ENCODE measurements at regions not wholly inside any gene's neighbourhood (a gene's known extent, or its start where the extent isn't known, plus 50 kb on each side); places are given as distances from the start of the nearest gene placed in this dataset.

DNA sequence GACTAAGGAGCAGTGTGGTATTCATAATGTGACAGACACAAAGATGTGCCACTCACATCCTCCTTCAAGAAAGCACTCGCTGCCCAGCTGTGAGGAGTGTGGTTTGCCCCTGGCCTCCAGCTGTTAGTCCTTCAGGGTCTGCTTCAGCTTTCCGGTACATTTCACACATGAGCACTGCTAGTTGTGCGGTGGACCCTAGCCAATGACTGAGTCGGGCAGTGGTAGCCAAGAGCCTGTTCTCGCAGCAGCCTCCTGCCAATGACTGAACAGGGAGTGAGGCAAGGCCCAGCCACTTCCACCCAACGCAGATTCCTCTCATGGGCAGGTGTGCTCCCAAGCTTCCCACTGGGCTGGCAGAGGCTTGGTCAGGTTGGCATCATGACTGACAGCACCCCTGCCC is 254.3 kb downstream of the RBM43 start:
- no peaks in the 10 kb centered on the region for H3K4me1 ChIP-seq (ENCODE audit: control insufficient read depth, insufficient read depth, low read length)
- H3K36me3 ChIP-seq (ENCODE audit: control insufficient read depth in 2 of 2, insufficient read depth in 2 of 2, low read length in 2 of 2), result no peaks in the 10 kb centered on the region
- no peak overlapping the region for H3K4me3 ChIP-seq (ENCODE audit: low read length in 2 of 2)
- no peak overlapping the region for H3K9ac ChIP-seq (ENCODE audit: low read length in 2 of 2)
- H3K9me3 ChIP-seq (ENCODE audit: control insufficient read depth in 2 of 2, low read length in 2 of 2), result no peaks in the 10 kb centered on the region
- H3K27ac ChIP-seq (ENCODE audit: low read length), result no peak overlapping the region
- H3K27me3 ChIP-seq (ENCODE audit: control insufficient read depth in 1 of 2, insufficient read depth in 2 of 2, low read length in 2 of 2), result no peaks in the 10 kb centered on the region

- Histone ChIP-seq H3K27ac (ENCODE audit: low read length) (no peak overlapping the region), H3K27me3 (ENCODE audit: control insufficient read depth in 1 of 2, insufficient read depth in 2 of 2, low read length in 2 of 2) (no peaks in the 10 kb centered on the region), H3K9ac (ENCODE audit: low read length in 2 of 2) (no peak overlapping the region), H3K36me3 (ENCODE audit: control insufficient read depth in 2 of 2, insufficient read depth in 2 of 2, low read length in 2 of 2) (no peaks in the 10 kb centered on the region), H3K4me3 (ENCODE audit: low read length in 2 of 2) (no peak overlapping the region), H3K4me1 (ENCODE audit: control insufficient read depth, insufficient read depth, low read length) (no peaks in the 10 kb centered on the region), H3K9me3 (ENCODE audit: control insufficient read depth in 2 of 2, low read length in 2 of 2) (no peaks in the 10 kb centered on the region)
Measured at GRCh38 chr2:151002959-151003600, 258.6 kb downstream of the RBM43 start.

DNA sequence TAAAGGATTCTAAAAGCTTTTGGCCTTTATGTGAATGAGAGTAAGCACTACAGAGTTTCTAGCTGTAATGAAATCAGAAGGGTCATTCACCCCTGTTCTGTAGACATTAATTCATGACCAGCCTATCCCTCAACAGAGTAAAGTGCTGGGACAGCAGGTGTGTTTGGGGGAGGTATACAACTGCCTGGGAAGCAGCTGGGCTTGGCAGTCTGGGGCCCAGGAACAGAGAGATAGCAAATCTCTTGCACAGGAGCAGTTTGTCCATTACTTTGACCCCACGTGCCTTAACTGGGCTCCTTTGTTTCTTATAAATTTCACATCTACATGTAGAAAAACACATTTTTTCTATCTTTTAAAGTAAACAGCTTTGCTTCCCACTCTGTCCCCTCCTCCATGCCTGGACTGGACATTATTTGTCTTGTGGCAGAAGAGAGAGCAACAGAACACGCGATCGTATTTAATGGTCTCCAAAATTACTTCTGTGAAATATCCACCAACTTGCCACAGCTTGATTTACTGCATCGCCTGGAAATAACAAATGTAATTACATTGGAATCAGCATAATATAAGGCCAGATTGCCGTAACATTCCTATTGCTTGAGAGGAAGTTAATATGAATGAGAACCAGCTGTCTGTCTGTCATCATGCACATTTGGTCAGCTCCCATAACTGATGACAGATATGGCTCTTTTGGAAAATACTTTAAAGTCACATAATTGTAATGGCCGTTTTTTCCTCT is 263.8 kb downstream of the RBM43 start:
- Histone ChIP-seq H3K4me3 (ENCODE audit: low read length in 2 of 2) (no peak overlapping the region), H3K27ac (ENCODE audit: low read length) (no peak overlapping the region), H3K36me3 (ENCODE audit: control insufficient read depth in 2 of 2, insufficient read depth in 2 of 2, low read length in 2 of 2) (no peaks in the 10 kb centered on the region), H3K9ac (ENCODE audit: low read length in 2 of 2) (no peak overlapping the region), H3K9me3 (ENCODE audit: control insufficient read depth in 2 of 2, low read length in 2 of 2) (no peaks in the 10 kb centered on the region), H3K4me1 (ENCODE audit: control insufficient read depth, insufficient read depth, low read length) (no peaks in the 10 kb centered on the region), H3K27me3 (ENCODE audit: control insufficient read depth in 1 of 2, insufficient read depth in 2 of 2, low read length in 2 of 2) (no peaks in the 10 kb centered on the region)

- Histone ChIP-seq H3K4me1 (ENCODE audit: control insufficient read depth, insufficient read depth, low read length) (no peaks in the 10 kb centered on the region), H3K27me3 (ENCODE audit: control insufficient read depth in 1 of 2, insufficient read depth in 2 of 2, low read length in 2 of 2) (no peaks in the 10 kb centered on the region), H3K4me3 (ENCODE audit: low read length in 2 of 2) (no peak overlapping the region), H3K9me3 (ENCODE audit: control insufficient read depth in 2 of 2, low read length in 2 of 2) (no peaks in the 10 kb centered on the region), H3K9ac (ENCODE audit: low read length in 2 of 2) (no peak overlapping the region), H3K36me3 (ENCODE audit: control insufficient read depth in 2 of 2, insufficient read depth in 2 of 2, low read length in 2 of 2) (no peaks in the 10 kb centered on the region), H3K27ac (ENCODE audit: low read length) (no peak overlapping the region)
Measured at GRCh38 chr2:150997066-150997465, 264.6 kb downstream of the RBM43 start.

DNA sequence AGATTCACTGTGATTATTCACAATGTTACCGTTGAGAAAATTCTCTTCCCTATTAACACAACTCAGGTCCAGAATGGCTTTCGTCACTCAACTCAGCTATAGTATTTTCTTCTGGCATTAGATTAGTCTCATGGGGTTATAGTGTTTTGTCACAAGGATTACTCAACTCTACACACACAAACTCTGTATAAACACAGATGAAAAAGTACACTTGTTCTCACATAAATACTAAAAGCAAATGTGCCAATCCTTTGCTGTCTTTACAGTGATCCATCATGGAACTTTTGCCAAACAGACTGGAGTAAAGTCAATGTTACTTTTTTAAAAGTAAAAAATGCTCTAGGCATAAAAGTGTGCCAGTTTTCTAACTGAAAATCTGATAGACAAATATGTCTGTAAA is 267.6 kb downstream of the RBM43 start:
- Histone ChIP-seq H3K4me3 (ENCODE audit: low read length in 2 of 2) (no peak overlapping the region), H3K27ac (ENCODE audit: low read length) (no peak overlapping the region), H3K9me3 (ENCODE audit: control insufficient read depth in 2 of 2, low read length in 2 of 2) (peaks cover 0 to 2% of the 10 kb centered on the region in 2 donors), H3K27me3 (ENCODE audit: control insufficient read depth in 1 of 2, insufficient read depth in 2 of 2, low read length in 2 of 2) (no peaks in the 10 kb centered on the region), H3K36me3 (ENCODE audit: control insufficient read depth in 2 of 2, insufficient read depth in 2 of 2, low read length in 2 of 2) (no peaks in the 10 kb centered on the region), H3K9ac (ENCODE audit: low read length in 2 of 2) (no peak overlapping the region), H3K4me1 (ENCODE audit: control insufficient read depth, insufficient read depth, low read length) (no peaks in the 10 kb centered on the region)

DNA sequence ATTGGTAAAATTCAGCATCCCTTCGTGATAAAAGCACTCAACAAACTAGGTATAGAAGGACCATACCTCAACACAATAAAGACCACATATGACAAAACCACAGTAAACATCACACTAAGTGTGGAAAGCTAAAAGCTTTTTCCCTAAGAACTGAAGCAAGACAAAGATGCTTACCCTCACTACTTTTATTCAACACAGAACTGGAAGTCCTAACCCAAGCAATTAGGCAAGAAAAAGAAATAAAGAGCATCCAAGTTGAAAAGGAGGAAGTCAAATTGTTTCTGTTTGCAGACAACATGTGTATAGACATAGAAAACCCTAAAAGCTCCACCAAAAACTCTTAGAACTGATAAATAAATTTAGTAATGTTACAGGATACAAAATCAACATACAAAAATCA is 271.7 kb downstream of the RBM43 start:
- Histone ChIP-seq H3K36me3 (ENCODE audit: control insufficient read depth in 2 of 2, insufficient read depth in 2 of 2, low read length in 2 of 2) (no peaks in the 10 kb centered on the region), H3K27ac (ENCODE audit: low read length) (no peak overlapping the region), H3K27me3 (ENCODE audit: control insufficient read depth in 1 of 2, insufficient read depth in 2 of 2, low read length in 2 of 2) (no peaks in the 10 kb centered on the region), H3K9ac (ENCODE audit: low read length in 2 of 2) (no peak overlapping the region), H3K9me3 (ENCODE audit: control insufficient read depth in 2 of 2, low read length in 2 of 2) (peaks cover 0 to 2% of the 10 kb centered on the region in 2 donors), H3K4me3 (ENCODE audit: low read length in 2 of 2) (no peak overlapping the region), H3K4me1 (ENCODE audit: control insufficient read depth, insufficient read depth, low read length) (no peaks in the 10 kb centered on the region)

DNA sequence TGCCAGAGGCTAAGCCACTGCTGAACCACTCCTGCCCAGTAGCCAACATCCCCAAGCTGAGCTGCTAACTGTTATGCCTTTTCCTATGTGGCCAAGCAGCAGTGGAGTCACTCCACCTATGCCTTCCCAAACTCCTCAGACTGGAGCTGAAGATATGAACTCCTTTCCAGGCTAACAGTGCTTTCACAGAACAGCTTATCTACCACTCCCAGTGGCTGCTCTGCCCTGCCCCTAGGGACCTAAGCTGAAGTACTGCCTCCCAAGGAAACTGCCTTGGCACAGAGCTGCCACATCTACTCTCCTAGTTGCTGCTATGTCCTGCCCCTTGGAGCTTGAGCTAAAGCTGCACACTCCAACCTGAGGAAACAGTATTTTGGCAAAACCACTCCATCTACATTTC is 275.9 kb downstream of the RBM43 start:
- peaks cover 0 to 2% of the 10 kb centered on the region in 2 donors for H3K9me3 ChIP-seq (ENCODE audit: control insufficient read depth in 2 of 2, low read length in 2 of 2)
- no peaks in the 10 kb centered on the region for H3K36me3 ChIP-seq (ENCODE audit: control insufficient read depth in 2 of 2, insufficient read depth in 2 of 2, low read length in 2 of 2)
- no peak overlapping the region for H3K9ac ChIP-seq (ENCODE audit: low read length in 2 of 2)
- H3K4me1 ChIP-seq (ENCODE audit: control insufficient read depth, insufficient read depth, low read length), result peaks cover 7% of the 10 kb centered on the region
- H3K27ac ChIP-seq (ENCODE audit: low read length), result no peak overlapping the region
- H3K4me3 ChIP-seq (ENCODE audit: low read length in 2 of 2), result no peak overlapping the region
- H3K27me3 ChIP-seq (ENCODE audit: control insufficient read depth in 1 of 2, insufficient read depth in 2 of 2, low read length in 2 of 2), result no peaks in the 10 kb centered on the region

DNA sequence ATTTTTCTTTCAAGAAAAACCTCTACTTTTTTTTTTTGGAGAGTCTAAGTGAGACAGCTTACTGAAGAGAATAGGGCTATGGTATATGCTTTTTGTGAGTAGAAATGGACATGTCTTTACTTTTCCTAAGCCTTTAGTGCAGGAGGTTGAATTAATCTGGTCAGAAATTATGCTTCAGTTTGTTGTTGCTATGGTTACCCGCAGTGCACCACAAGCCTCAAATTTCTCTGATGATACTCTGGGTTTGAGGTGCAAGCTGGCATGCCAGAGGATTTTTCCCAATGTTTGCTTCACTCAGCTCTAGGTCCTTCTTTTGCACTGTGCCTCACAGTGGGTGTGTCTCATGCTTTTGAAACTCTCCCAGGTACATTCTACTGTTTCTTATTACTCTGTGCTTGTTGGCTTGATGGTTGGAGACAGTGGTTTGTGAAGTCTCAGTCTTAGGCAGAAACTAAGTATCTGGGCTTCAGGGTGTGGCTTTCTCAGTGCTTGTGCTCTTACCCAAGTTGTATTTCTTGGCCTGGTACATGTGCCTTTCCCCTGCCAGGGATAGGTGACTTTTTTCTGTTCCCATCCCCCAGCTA is 278.3 kb downstream of the RBM43 start:
- H3K27ac ChIP-seq (ENCODE audit: low read length), result no peak overlapping the region
- H3K36me3 ChIP-seq (ENCODE audit: control insufficient read depth in 2 of 2, insufficient read depth in 2 of 2, low read length in 2 of 2), result no peaks in the 10 kb centered on the region
- H3K4me3 ChIP-seq (ENCODE audit: low read length in 2 of 2), result no peak overlapping the region
- H3K27me3 ChIP-seq (ENCODE audit: control insufficient read depth in 1 of 2, insufficient read depth in 2 of 2, low read length in 2 of 2), result no peaks in the 10 kb centered on the region
- peaks cover 7% of the 10 kb centered on the region for H3K4me1 ChIP-seq (ENCODE audit: control insufficient read depth, insufficient read depth, low read length)
- no peak overlapping the region for H3K9ac ChIP-seq (ENCODE audit: low read length in 2 of 2)
- H3K9me3 ChIP-seq (ENCODE audit: control insufficient read depth in 2 of 2, low read length in 2 of 2), result no peaks in the 10 kb centered on the region

DNA sequence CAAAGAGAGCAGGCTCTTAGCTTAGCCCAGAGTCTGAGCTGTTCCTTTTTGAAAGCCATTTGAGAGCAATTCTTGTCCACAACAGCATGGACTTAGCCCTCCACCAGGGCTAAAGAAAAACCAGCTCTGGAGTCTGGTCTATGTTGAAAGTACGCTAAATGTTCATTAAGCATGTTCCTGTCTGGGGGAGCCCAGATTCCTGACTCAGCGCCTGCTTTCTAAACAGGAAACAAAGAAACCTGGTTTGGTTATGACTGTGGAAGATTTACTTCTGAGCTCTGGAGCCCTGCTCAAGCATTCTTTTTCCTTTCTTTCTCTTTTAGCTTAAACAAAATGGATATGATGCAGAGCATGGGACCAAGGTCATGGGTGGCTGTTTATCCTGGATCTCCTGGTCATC is 279.8 kb downstream of the RBM43 start:
- H3K4me1 ChIP-seq (ENCODE audit: control insufficient read depth, insufficient read depth, low read length), result peaks cover 7% of the 10 kb centered on the region
- H3K9me3 ChIP-seq (ENCODE audit: control insufficient read depth in 2 of 2, low read length in 2 of 2), result no peaks in the 10 kb centered on the region
- H3K27ac ChIP-seq (ENCODE audit: low read length), result no peak overlapping the region

DNA sequence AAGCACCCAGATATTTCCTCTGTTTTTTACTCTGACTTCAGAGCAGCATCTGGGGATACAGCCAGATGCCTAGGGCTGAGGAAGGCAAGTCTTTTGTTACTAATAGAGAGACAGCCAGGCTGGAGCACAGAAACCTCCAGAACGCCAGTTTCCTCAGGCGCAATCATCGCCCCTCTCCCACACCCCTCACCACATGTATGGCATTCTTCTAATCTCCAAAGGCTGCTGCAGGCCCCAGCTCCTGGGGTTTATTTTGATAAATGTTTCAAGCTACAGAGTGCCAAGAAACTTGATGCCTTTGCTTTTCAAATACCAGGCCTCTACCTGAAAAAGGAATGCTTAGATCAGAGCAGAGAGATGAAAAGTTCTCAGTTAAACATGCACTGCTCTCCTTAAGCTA is 283.6 kb downstream of the RBM43 start:
- no peaks in the 10 kb centered on the region for H3K9me3 ChIP-seq (ENCODE audit: control insufficient read depth in 2 of 2, low read length in 2 of 2)
- no peak overlapping the region for H3K9ac ChIP-seq (ENCODE audit: low read length in 2 of 2)
- H3K27ac ChIP-seq (ENCODE audit: low read length), result no peak overlapping the region
- no peak overlapping the region for H3K4me3 ChIP-seq (ENCODE audit: low read length in 2 of 2)
- H3K27me3 ChIP-seq (ENCODE audit: control insufficient read depth in 1 of 2, insufficient read depth in 2 of 2, low read length in 2 of 2), result no peaks in the 10 kb centered on the region
- no peaks in the 10 kb centered on the region for H3K36me3 ChIP-seq (ENCODE audit: control insufficient read depth in 2 of 2, insufficient read depth in 2 of 2, low read length in 2 of 2)
- peaks cover 7% of the 10 kb centered on the region for H3K4me1 ChIP-seq (ENCODE audit: control insufficient read depth, insufficient read depth, low read length)

More for the DNA sequence above, 279.8 kb downstream of the RBM43 start:
- Histone ChIP-seq H3K36me3 (ENCODE audit: control insufficient read depth in 2 of 2, insufficient read depth in 2 of 2, low read length in 2 of 2) (no peaks in the 10 kb centered on the region), H3K27me3 (ENCODE audit: control insufficient read depth in 1 of 2, insufficient read depth in 2 of 2, low read length in 2 of 2) (no peaks in the 10 kb centered on the region), H3K9ac (ENCODE audit: low read length in 2 of 2) (no peak overlapping the region), H3K4me3 (ENCODE audit: low read length in 2 of 2) (no peak overlapping the region)

DNA sequence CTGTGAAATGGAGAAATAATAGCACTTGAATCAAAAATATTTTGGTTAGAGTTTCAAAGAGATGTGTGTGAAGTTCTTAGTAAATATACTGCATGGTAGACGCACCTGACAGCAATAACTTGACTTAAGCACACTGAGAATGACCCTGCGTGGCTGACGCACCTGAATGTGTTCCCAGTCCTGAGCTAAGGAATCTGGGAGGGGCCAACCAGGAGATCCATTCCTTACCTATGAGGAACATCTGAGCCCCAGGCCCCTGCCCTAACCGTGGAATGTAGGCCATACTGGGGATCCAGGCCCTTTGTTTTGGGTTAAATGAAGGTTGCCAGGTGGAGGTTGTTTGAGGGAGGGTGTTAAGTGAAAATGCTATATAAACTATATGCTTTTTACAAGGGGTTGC is 284.4 kb downstream of the RBM43 start:
- no peaks in the 10 kb centered on the region for H3K36me3 ChIP-seq (ENCODE audit: control insufficient read depth in 2 of 2, insufficient read depth in 2 of 2, low read length in 2 of 2)
- no peaks in the 10 kb centered on the region for H3K27me3 ChIP-seq (ENCODE audit: control insufficient read depth in 1 of 2, insufficient read depth in 2 of 2, low read length in 2 of 2)
- no peak overlapping the region for H3K4me3 ChIP-seq (ENCODE audit: low read length in 2 of 2)
- peaks cover 7% of the 10 kb centered on the region for H3K4me1 ChIP-seq (ENCODE audit: control insufficient read depth, insufficient read depth, low read length)
- H3K9ac ChIP-seq (ENCODE audit: low read length in 2 of 2), result no peak overlapping the region
- H3K9me3 ChIP-seq (ENCODE audit: control insufficient read depth in 2 of 2, low read length in 2 of 2), result no peaks in the 10 kb centered on the region
- no peak overlapping the region for H3K27ac ChIP-seq (ENCODE audit: low read length)

Data from stomach smooth muscle (tissue), 2 donors.